Type B pancreatic cell (in vitro differentiated cells): ENCODE measurements at regions not wholly inside any gene's neighbourhood (a gene's known extent, or its start where the extent isn't known, plus 50 kb on each side); places are given as distances from the start of the nearest gene placed in this dataset.

Source experiments
- DNase-seq: peaks from one replicate; pipeline ENCODE4 v3.0.0; 2021; ENCODE audit warnings: mixed read lengths; ENCODE audit not compliant: unreplicated experiment; ENCODE audit errors: extremely low spot score
- H3K27ac Mint-ChIP-seq: 2 replicates; pipeline ENCODE4 v1.8.0; 2021; ENCODE audit warnings: mild to moderate bottlenecking, mixed read lengths
- H3K27me3 Mint-ChIP-seq: 2 replicates; pipeline ENCODE4 v1.8.0; 2021; ENCODE audit warnings: mixed read lengths
- H3K36me3 Mint-ChIP-seq: 2 replicates; pipeline ENCODE4 v1.8.0; 2021; ENCODE audit warnings: mixed read lengths
- H3K4me1 Mint-ChIP-seq: one replicate; pipeline ENCODE4 v1.8.0; 2021; ENCODE audit warnings: mixed read lengths; ENCODE audit not compliant: unreplicated experiment
- H3K4me3 Mint-ChIP-seq: 2 replicates; pipeline ENCODE4 v1.8.0; 2021; ENCODE audit warnings: mild to moderate bottlenecking, mixed read lengths
- H3K9me3 Mint-ChIP-seq: 2 replicates; pipeline ENCODE4 v1.8.0; 2021; ENCODE audit warnings: mixed read lengths
- CTCF ChIP-seq: fragments of 200-600 bp; sonication (generic); conservative IDR thresholded peaks from 2 replicates; pipeline ENCODE4 v1.5.0; 2021; ENCODE audit warnings: antibody characterized with exemption, mild to moderate bottlenecking

- peaks cover 46% of the 10 kb centered on the region for H3K27me3 Mint-ChIP-seq
- H3K27ac Mint-ChIP-seq = no peak overlapping the region
- DNase-seq = no peak
- no peaks in the 10 kb centered on the region for H3K9me3 Mint-ChIP-seq
- H3K4me3 Mint-ChIP-seq = no peak overlapping the region
- TF ChIP-seq CTCF = no peak
- H3K4me1 Mint-ChIP-seq = peaks cover 9% of the 10 kb centered on the region
- H3K36me3 Mint-ChIP-seq = no peaks in the 10 kb centered on the region
Observed at GRCh38 chr1:239872626-239873025, 219.1 kb upstream of the FMN2 start.

- TF ChIP-seq CTCF = no peak
- H3K4me3 Mint-ChIP-seq = no peak overlapping the region
- H3K27me3 Mint-ChIP-seq = peaks cover 34% of the 10 kb centered on the region
- no peaks in the 10 kb centered on the region for H3K9me3 Mint-ChIP-seq
- DNase-seq = no peak
- peaks cover 11% of the 10 kb centered on the region for H3K4me1 Mint-ChIP-seq
- H3K36me3 Mint-ChIP-seq = no peaks in the 10 kb centered on the region
- H3K27ac Mint-ChIP-seq = no peak overlapping the region
Observed at GRCh38 chr1:239874831-239875230, 216.9 kb upstream of the FMN2 start.

GRCh38 chr1:239879321-239880170 lies 212.1 kb upstream of the FMN2 start:
- Mint-ChIP-seq H3K36me3 (no peaks in the 10 kb centered on the region), H3K4me1 (peaks cover 6% of the 10 kb centered on the region), H3K27me3 (peaks cover 28% of the 10 kb centered on the region), H3K27ac (peak overlapping the region; percentile 3), H3K9me3 (no peaks in the 10 kb centered on the region), H3K4me3 (no peak overlapping the region)
- DNase-seq = no peak
- TF ChIP-seq CTCF = no peak

GRCh38 chr1:239882967-239883366 lies 208.7 kb upstream of the FMN2 start:
- H3K4me1 Mint-ChIP-seq = peaks cover 6% of the 10 kb centered on the region
- no peak for DNase-seq
- H3K27me3 Mint-ChIP-seq = peaks cover 18% of the 10 kb centered on the region
- no peaks in the 10 kb centered on the region for H3K9me3 Mint-ChIP-seq
- no peak overlapping the region for H3K4me3 Mint-ChIP-seq
- H3K27ac Mint-ChIP-seq = no peak overlapping the region
- TF ChIP-seq CTCF = no peak
- no peaks in the 10 kb centered on the region for H3K36me3 Mint-ChIP-seq

GRCh38 chr1:239884796-239885195 lies 206.9 kb upstream of the FMN2 start:
- no peaks in the 10 kb centered on the region for H3K36me3 Mint-ChIP-seq
- H3K9me3 Mint-ChIP-seq = no peaks in the 10 kb centered on the region
- H3K27ac Mint-ChIP-seq = no peak overlapping the region
- no peak for TF ChIP-seq CTCF
- H3K4me3 Mint-ChIP-seq = no peak overlapping the region
- no peak for DNase-seq
- H3K4me1 Mint-ChIP-seq = peaks cover 2% of the 10 kb centered on the region
- peaks cover 20% of the 10 kb centered on the region for H3K27me3 Mint-ChIP-seq
